ENCODE measurements at regions not wholly inside any gene's neighbourhood (a gene's known extent, or its start where the extent isn't known, plus 50 kb on each side); places are given as distances from the start of the nearest gene placed in this dataset.

- TF ChIP-seq, protein P1, sequence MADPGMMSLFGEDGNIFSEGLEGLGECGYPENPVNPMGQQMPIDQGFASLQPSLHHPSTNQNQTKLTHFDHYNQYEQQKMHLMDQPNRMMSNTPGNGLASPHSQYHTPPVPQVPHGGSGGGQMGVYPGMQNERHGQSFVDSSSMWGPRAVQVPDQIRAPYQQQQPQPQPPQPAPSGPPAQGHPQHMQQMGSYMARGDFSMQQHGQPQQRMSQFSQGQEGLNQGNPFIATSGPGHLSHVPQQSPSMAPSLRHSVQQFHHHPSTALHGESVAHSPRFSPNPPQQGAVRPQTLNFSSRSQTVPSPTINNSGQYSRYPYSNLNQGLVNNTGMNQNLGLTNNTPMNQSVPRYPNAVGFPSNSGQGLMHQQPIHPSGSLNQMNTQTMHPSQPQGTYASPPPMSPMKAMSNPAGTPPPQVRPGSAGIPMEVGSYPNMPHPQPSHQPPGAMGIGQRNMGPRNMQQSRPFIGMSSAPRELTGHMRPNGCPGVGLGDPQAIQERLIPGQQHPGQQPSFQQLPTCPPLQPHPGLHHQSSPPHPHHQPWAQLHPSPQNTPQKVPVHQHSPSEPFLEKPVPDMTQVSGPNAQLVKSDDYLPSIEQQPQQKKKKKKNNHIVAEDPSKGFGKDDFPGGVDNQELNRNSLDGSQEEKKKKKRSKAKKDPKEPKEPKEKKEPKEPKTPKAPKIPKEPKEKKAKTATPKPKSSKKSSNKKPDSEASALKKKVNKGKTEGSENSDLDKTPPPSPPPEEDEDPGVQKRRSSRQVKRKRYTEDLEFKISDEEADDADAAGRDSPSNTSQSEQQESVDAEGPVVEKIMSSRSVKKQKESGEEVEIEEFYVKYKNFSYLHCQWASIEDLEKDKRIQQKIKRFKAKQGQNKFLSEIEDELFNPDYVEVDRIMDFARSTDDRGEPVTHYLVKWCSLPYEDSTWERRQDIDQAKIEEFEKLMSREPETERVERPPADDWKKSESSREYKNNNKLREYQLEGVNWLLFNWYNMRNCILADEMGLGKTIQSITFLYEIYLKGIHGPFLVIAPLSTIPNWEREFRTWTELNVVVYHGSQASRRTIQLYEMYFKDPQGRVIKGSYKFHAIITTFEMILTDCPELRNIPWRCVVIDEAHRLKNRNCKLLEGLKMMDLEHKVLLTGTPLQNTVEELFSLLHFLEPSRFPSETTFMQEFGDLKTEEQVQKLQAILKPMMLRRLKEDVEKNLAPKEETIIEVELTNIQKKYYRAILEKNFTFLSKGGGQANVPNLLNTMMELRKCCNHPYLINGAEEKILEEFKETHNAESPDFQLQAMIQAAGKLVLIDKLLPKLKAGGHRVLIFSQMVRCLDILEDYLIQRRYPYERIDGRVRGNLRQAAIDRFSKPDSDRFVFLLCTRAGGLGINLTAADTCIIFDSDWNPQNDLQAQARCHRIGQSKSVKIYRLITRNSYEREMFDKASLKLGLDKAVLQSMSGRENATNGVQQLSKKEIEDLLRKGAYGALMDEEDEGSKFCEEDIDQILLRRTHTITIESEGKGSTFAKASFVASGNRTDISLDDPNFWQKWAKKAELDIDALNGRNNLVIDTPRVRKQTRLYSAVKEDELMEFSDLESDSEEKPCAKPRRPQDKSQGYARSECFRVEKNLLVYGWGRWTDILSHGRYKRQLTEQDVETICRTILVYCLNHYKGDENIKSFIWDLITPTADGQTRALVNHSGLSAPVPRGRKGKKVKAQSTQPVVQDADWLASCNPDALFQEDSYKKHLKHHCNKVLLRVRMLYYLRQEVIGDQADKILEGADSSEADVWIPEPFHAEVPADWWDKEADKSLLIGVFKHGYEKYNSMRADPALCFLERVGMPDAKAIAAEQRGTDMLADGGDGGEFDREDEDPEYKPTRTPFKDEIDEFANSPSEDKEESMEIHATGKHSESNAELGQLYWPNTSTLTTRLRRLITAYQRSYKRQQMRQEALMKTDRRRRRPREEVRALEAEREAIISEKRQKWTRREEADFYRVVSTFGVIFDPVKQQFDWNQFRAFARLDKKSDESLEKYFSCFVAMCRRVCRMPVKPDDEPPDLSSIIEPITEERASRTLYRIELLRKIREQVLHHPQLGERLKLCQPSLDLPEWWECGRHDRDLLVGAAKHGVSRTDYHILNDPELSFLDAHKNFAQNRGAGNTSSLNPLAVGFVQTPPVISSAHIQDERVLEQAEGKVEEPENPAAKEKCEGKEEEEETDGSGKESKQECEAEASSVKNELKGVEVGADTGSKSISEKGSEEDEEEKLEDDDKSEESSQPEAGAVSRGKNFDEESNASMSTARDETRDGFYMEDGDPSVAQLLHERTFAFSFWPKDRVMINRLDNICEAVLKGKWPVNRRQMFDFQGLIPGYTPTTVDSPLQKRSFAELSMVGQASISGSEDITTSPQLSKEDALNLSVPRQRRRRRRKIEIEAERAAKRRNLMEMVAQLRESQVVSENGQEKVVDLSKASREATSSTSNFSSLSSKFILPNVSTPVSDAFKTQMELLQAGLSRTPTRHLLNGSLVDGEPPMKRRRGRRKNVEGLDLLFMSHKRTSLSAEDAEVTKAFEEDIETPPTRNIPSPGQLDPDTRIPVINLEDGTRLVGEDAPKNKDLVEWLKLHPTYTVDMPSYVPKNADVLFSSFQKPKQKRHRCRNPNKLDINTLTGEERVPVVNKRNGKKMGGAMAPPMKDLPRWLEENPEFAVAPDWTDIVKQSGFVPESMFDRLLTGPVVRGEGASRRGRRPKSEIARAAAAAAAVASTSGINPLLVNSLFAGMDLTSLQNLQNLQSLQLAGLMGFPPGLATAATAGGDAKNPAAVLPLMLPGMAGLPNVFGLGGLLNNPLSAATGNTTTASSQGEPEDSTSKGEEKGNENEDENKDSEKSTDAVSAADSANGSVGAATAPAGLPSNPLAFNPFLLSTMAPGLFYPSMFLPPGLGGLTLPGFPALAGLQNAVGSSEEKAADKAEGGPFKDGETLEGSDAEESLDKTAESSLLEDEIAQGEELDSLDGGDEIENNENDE (IDR thresholded peaks at IDR 0.05; ENCODE audit: insufficient replicate concordance, low read length): no peak
- TF ChIP-seq EP300 (IDR thresholded peaks at IDR 0.05; ENCODE audit: borderline replicate concordance in 1 of 2, low read depth in 2 of 2, low read length in 2 of 2) (no peak), TAF7 (optimal IDR thresholded peaks at IDR 0.05; ENCODE audit: borderline replicate concordance, low read depth, low read length) (no peak)
Measured at GRCh38 chr10:111962951-111963350, 220.6 kb downstream of the GPAM start (continued).

Data from H1 (cell line).